Neural cell (in vitro differentiated cells): ENCODE measurements at regions not wholly inside any gene's neighbourhood (a gene's known extent, or its start where the extent isn't known, plus 50 kb on each side); places are given as distances from the start of the nearest gene placed in this dataset.

Source experiments
- H2AFZ ChIP-seq: fragments of 200-600, 300-800 bp; sonication (generic), shearing (Covaris generic); 2 replicates; pipeline ENCODE4 v1.6.0; 2014; ENCODE audit warnings: low read depth, mild to moderate bottlenecking, antibody characterized with exemption, low read length, moderate library complexity
- H3F3A ChIP-seq: fragments of 200-600 bp; shearing (Covaris generic); 2 replicates; pipeline ENCODE4 v1.6.1; 2016; ENCODE audit warnings: mild to moderate bottlenecking, moderate library complexity, mixed read lengths, antibody characterized with exemption, low read length; ENCODE audit not compliant: insufficient read depth, poor library complexity, severe bottlenecking
- H3K27ac ChIP-seq: fragments of 200-600, 300-800 bp; sonication (generic), shearing (Covaris generic); 2 replicates; pipeline ENCODE4 v1.5.1; 2014; ENCODE audit warnings: mild to moderate bottlenecking, low read length, moderate library complexity
- H3K27me3 ChIP-seq: fragments of 300-800, 200-600 bp; sonication (generic), shearing (Covaris generic); 2 replicates; pipeline ENCODE4 v1.6.0; 2014; ENCODE audit warnings: mild to moderate bottlenecking, low read depth, low read length, moderate library complexity; ENCODE audit not compliant: insufficient read depth
- H3K36me3 ChIP-seq: fragments of 300-800, 200-600 bp; sonication (generic), shearing (Covaris generic); 2 replicates; pipeline ENCODE4 v1.5.1; 2014; ENCODE audit warnings: mild to moderate bottlenecking, antibody characterized with exemption, low read length, moderate library complexity; ENCODE audit not compliant: insufficient read depth
- H3K4me2 ChIP-seq: fragments of 300-800, 200-600 bp; sonication (generic), shearing (Covaris generic); 2 replicates; pipeline ENCODE4 v1.6.0; 2014; ENCODE audit warnings: mild to moderate bottlenecking, low read length
- H3K4me3 ChIP-seq: fragments of 300-800, 200-600 bp; sonication (generic), shearing (Covaris generic); 2 replicates; pipeline ENCODE4 v1.5.1; 2014; ENCODE audit warnings: mild to moderate bottlenecking, low read length, moderate library complexity
- H3K79me2 ChIP-seq: fragments of 200-600 bp; shearing (Covaris generic); replicated peaks from 2 replicates; pipeline ENCODE4 v1.6.0; 2014; ENCODE audit warnings: mild to moderate bottlenecking, low read length, moderate library complexity; ENCODE audit not compliant: insufficient read depth
- H3K9ac ChIP-seq: fragments of 300-800, 200-600 bp; sonication (generic), shearing (Covaris generic); 2 replicates; pipeline ENCODE4 v1.6.1; 2016; ENCODE audit warnings: mild to moderate bottlenecking, low read length, mixed read lengths
- H3K9me2 ChIP-seq: fragments of 200-600 bp; shearing (Covaris generic); 2 replicates; pipeline ENCODE4 v1.6.1; 2016; ENCODE audit warnings: mild to moderate bottlenecking, low read length, mixed read lengths; ENCODE audit not compliant: insufficient read depth
- H3K9me3 ChIP-seq: fragments of 200-600, 300-800 bp; sonication (generic), shearing (Covaris generic); 2 replicates; pipeline ENCODE4 v1.6.1; 2016; ENCODE audit warnings: mild to moderate bottlenecking, mixed run types, low read length, moderate library complexity, mixed read lengths
- H4K20me1 ChIP-seq: fragments of 200-600 bp; shearing (Covaris generic); 2 replicates; pipeline ENCODE4 v1.6.1; 2016; ENCODE audit warnings: mild to moderate bottlenecking, mixed run types; ENCODE audit not compliant: insufficient read depth
- EP300 ChIP-seq: fragments of 450-650 bp; conservative IDR thresholded peaks from 2 replicates; pipeline ENCODE4 v1.6.1; 2014; ENCODE audit warnings: antibody characterized with exemption, mild to moderate bottlenecking, moderate library complexity; ENCODE audit not compliant: poor library complexity, severe bottlenecking
- EZH2 ChIP-seq: fragments of 200-600, 300-800 bp; shearing (Covaris generic), sonication (generic); IDR thresholded peaks from 2 replicates; pipeline ENCODE4 v1.6.1; 2014; ENCODE audit warnings: antibody characterized with exemption, low read length, borderline replicate concordance, mild to moderate bottlenecking; ENCODE audit not compliant: insufficient read depth, poor library complexity, severe bottlenecking
- MXI1 ChIP-seq: fragments of 450-650 bp; conservative IDR thresholded peaks from 2 replicates; pipeline ENCODE4 v1.6.1; 2014; ENCODE audit warnings: antibody characterized with exemption, mild to moderate bottlenecking; ENCODE audit not compliant: poor library complexity, severe bottlenecking
- POLR2AphosphoS5 ChIP-seq: IDR thresholded peaks from 2 replicates; pipeline ENCODE4 v1.6.1; 2012
- RAD21 ChIP-seq: fragments of 450-650 bp; conservative IDR thresholded peaks from 2 replicates; pipeline ENCODE4 v1.6.1; 2014; ENCODE audit warnings: antibody characterized with exemption, mild to moderate bottlenecking, moderate library complexity
- SMC3 ChIP-seq: fragments of 450-650 bp; conservative IDR thresholded peaks from 2 replicates; pipeline ENCODE4 v1.6.1; 2014; ENCODE audit warnings: antibody characterized with exemption, mild to moderate bottlenecking, moderate library complexity; ENCODE audit not compliant: poor library complexity
- TAF1 ChIP-seq: IDR thresholded peaks from 2 replicates; pipeline ENCODE4 v1.6.1; 2012; ENCODE audit warnings: low read depth
- TF ChIP-seq, protein P1 (sequence below): fragments of 450-650 bp; IDR thresholded peaks from 2 replicates; pipeline ENCODE4 v1.5.1; 2014; ENCODE audit warnings: antibody characterized with exemption, mild to moderate bottlenecking, moderate library complexity; ENCODE audit not compliant: poor library complexity, severe bottlenecking
- TF ChIP-seq, protein P2 (sequence below): IDR thresholded peaks from 2 replicates; pipeline ENCODE4 v1.6.1; 2012; ENCODE audit warnings: borderline replicate concordance

DNA sequence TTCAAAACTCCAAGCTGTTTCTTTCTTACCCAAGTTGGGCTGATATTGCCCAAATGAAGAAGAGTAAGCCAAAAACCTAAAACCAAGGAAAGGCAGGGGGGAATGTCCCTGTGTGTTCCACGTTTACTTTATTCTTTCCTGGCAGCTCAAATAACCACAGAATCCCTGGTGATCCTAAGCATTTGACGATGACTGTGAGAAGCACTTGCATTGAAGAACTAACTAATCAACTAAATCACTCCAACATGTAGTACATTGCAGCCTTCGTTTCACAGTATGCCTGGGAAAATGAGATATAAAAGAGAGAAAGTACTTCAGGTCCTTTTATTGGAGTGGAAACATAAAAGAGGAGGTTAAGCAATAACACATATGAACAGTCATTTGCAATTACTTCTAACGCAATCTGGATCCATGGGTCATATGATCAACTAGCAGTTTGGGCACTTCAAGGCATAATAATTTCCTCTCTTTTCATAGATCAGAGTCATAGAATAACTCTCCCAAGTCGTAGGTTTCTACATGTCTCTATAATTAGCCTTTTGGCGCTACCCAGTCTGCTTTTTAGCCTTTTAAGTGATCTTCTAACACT lies 338.4 kb downstream of the TMEM167A start:
- no peak overlapping the region for H2AFZ ChIP-seq

DNA sequence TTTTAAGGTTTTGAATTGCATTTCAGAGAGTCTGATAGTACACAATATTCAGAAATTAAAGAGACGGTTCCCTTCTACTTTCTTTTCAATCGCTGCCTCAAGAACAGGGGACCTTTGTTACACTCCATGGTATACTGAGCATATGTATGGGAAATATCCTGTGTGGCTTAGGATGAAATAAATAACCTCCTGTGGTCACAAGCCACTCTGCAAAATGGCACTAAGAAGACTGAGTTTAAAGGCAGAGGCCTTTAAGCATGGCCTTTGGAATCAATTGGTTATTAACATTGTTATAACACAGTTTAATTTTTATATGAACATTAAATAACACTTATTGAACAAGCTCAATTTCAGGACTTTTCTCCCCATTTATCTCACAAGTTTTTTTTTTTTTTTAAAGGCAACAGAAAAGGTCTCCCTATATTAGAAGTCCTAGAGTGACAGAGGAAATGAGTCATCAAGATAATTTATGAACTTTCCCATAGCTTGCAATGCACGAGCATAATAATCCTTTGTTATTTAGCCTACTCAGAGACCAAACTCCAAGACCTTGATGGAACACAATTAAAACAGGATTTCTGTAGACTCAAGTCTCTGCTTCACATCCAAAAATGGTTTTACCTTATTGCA lies 341.9 kb downstream of the TMEM167A start:
- Histone ChIP-seq H3K4me2 (no peak overlapping the region), H2AFZ (no peak overlapping the region), H3K27ac (no peak overlapping the region)

More for the DNA sequence above, 338.4 kb downstream of the TMEM167A start:
- no peak for TF ChIP-seq RAD21
- TF ChIP-seq, protein P1, sequence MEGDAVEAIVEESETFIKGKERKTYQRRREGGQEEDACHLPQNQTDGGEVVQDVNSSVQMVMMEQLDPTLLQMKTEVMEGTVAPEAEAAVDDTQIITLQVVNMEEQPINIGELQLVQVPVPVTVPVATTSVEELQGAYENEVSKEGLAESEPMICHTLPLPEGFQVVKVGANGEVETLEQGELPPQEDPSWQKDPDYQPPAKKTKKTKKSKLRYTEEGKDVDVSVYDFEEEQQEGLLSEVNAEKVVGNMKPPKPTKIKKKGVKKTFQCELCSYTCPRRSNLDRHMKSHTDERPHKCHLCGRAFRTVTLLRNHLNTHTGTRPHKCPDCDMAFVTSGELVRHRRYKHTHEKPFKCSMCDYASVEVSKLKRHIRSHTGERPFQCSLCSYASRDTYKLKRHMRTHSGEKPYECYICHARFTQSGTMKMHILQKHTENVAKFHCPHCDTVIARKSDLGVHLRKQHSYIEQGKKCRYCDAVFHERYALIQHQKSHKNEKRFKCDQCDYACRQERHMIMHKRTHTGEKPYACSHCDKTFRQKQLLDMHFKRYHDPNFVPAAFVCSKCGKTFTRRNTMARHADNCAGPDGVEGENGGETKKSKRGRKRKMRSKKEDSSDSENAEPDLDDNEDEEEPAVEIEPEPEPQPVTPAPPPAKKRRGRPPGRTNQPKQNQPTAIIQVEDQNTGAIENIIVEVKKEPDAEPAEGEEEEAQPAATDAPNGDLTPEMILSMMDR: no peak
- Histone ChIP-seq H3F3A (no peaks in the 10 kb centered on the region), H3K9me3 (no peaks in the 10 kb centered on the region), H3K27ac (no peak overlapping the region), H3K4me3 (no peak overlapping the region), H3K4me2 (no peak overlapping the region), H3K27me3 (no peaks in the 10 kb centered on the region), H3K36me3 (no peaks in the 10 kb centered on the region), H3K79me2 (no peaks in the 10 kb centered on the region), H4K20me1 (no peaks in the 10 kb centered on the region), H3K9ac (no peak overlapping the region), H3K9me2 (no peaks in the 10 kb centered on the region)

DNA sequence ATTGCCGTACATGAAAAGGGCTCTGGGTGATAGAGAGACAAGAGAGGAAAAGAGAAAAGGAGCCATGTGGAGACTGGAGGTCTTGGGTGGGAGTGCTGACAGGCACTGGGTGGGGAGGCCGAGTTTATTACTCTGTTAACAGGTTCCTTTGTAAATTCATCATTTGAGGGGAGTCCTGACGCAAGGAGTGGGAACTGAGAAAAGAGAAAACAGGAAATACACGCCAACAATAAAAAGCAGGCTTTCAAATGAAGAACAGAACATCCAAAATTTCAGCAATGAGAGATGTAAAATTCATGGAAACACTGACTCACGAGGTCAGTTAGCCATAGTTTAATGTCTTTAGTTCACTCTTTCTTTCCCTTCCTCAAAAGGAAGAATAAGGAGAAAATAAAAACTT lies 342.8 kb downstream of the TMEM167A start:
- Histone ChIP-seq H4K20me1 (no peaks in the 10 kb centered on the region), H3K4me3 (no peak overlapping the region), H3K27ac (no peak overlapping the region), H3K36me3 (no peaks in the 10 kb centered on the region), H3K9ac (no peak overlapping the region), H2AFZ (no peak overlapping the region), H3K27me3 (no peaks in the 10 kb centered on the region), H3K9me3 (no peaks in the 10 kb centered on the region), H3K9me2 (no peaks in the 10 kb centered on the region), H3K4me2 (no peak overlapping the region), H3K79me2 (no peaks in the 10 kb centered on the region), H3F3A (no peaks in the 10 kb centered on the region)
- TF ChIP-seq SMC3: no peak
- TF ChIP-seq RAD21: no peak
- TF ChIP-seq EP300: no peak
- no peak for TF ChIP-seq EZH2
- TF ChIP-seq MXI1: no peak
- TF ChIP-seq, protein P2, sequence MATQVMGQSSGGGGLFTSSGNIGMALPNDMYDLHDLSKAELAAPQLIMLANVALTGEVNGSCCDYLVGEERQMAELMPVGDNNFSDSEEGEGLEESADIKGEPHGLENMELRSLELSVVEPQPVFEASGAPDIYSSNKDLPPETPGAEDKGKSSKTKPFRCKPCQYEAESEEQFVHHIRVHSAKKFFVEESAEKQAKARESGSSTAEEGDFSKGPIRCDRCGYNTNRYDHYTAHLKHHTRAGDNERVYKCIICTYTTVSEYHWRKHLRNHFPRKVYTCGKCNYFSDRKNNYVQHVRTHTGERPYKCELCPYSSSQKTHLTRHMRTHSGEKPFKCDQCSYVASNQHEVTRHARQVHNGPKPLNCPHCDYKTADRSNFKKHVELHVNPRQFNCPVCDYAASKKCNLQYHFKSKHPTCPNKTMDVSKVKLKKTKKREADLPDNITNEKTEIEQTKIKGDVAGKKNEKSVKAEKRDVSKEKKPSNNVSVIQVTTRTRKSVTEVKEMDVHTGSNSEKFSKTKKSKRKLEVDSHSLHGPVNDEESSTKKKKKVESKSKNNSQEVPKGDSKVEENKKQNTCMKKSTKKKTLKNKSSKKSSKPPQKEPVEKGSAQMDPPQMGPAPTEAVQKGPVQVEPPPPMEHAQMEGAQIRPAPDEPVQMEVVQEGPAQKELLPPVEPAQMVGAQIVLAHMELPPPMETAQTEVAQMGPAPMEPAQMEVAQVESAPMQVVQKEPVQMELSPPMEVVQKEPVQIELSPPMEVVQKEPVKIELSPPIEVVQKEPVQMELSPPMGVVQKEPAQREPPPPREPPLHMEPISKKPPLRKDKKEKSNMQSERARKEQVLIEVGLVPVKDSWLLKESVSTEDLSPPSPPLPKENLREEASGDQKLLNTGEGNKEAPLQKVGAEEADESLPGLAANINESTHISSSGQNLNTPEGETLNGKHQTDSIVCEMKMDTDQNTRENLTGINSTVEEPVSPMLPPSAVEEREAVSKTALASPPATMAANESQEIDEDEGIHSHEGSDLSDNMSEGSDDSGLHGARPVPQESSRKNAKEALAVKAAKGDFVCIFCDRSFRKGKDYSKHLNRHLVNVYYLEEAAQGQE: no peak
- TF ChIP-seq POLR2AphosphoS5: no peak
- TF ChIP-seq TAF1: no peak
- TF ChIP-seq, protein P1: no peak

More for the DNA sequence above, 341.9 kb downstream of the TMEM167A start:
- H3K9me2 ChIP-seq: no peaks in the 10 kb centered on the region
- no peak overlapping the region for H3K9ac ChIP-seq
- TF ChIP-seq EZH2: no peak
- no peak for TF ChIP-seq SMC3
- no peak for TF ChIP-seq TAF1
- no peak for TF ChIP-seq RAD21
- TF ChIP-seq MXI1: no peak
- TF ChIP-seq, protein P1: no peak
- no peaks in the 10 kb centered on the region for H3K27me3 ChIP-seq
- no peaks in the 10 kb centered on the region for H4K20me1 ChIP-seq
- no peaks in the 10 kb centered on the region for H3K79me2 ChIP-seq
- no peaks in the 10 kb centered on the region for H3K9me3 ChIP-seq
- no peaks in the 10 kb centered on the region for H3K36me3 ChIP-seq
- no peak overlapping the region for H3K4me3 ChIP-seq
- no peaks in the 10 kb centered on the region for H3F3A ChIP-seq
